ENCODE measurements at regions not wholly inside any gene's neighbourhood (a gene's known extent, or its start where the extent isn't known, plus 50 kb on each side); places are given as distances from the start of the nearest gene placed in this dataset.

DNA sequence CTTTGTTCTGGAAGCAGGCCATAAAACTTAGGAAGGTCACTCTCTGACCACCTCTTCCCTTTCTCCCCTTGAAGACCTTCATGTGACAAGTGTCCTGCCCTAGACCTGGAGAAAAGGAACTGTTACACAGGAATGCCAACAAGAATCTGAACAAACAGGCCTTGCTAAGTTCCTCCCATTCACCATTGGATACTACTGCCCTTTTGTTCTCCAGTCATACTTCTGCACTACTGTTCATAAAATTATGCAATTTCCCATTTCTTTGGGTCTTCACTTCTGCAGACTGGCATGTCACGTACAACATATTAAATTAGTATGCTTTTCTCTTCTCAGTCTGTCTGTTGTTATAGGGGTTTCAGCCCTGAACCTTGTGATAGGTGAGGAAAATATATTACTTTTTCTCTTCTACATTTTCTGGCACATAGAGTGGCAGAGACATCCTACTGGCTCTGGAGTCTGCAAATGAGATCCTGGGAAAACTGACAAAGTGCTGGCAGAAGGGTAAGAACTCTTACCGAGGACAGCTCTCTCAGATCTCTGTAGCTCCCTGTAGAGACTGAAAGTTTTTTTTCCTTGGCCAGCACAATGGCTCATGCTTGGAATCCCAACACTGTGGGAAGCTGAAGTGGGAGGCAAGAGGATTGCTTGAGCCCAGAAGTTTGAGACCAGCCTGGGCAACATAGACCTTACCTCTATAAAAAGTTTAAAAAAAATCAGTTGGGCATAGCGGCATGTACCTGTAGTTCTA is 87.6 kb upstream of the SPRY2 start:
- no peak overlapping the region for H3K27ac ChIP-seq
- DNase-seq = no peak
- H3K9me3 ChIP-seq = peaks cover 0 to 10% (median 0%) of the 10 kb centered on the region in 4 donors
- H3K36me3 ChIP-seq = no peaks in the 10 kb centered on the region
- WGBS, 2 donors = 69 to 77% methylated on average over 3 of the region's 3 CpGs
- TF ChIP-seq POLR2A (IDR thresholded peaks at IDR 0.05) = no peak
- TF ChIP-seq, protein P1, sequence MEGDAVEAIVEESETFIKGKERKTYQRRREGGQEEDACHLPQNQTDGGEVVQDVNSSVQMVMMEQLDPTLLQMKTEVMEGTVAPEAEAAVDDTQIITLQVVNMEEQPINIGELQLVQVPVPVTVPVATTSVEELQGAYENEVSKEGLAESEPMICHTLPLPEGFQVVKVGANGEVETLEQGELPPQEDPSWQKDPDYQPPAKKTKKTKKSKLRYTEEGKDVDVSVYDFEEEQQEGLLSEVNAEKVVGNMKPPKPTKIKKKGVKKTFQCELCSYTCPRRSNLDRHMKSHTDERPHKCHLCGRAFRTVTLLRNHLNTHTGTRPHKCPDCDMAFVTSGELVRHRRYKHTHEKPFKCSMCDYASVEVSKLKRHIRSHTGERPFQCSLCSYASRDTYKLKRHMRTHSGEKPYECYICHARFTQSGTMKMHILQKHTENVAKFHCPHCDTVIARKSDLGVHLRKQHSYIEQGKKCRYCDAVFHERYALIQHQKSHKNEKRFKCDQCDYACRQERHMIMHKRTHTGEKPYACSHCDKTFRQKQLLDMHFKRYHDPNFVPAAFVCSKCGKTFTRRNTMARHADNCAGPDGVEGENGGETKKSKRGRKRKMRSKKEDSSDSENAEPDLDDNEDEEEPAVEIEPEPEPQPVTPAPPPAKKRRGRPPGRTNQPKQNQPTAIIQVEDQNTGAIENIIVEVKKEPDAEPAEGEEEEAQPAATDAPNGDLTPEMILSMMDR (IDR thresholded peaks at IDR 0.05) = no peak
- no peak for TF ChIP-seq POLR2AphosphoS5 (IDR thresholded peaks at IDR 0.05)
- no peak for TF ChIP-seq EP300 (IDR thresholded peaks at IDR 0.05)
- no peak for ATAC-seq (ENCODE audit: low FRiP score in 2 of 2)
- no peak overlapping the region for H3K4me3 ChIP-seq
- H3K4me1 ChIP-seq = no peaks in the 10 kb centered on the region
- H3K27me3 ChIP-seq = no peaks in the 10 kb centered on the region

GRCh38 chr13:80419416-80419815 is 78.5 kb upstream of the SPRY2 start:
- Histone ChIP-seq H3K4me1 (no peaks in the 10 kb centered on the region), H3K9me3 (peaks cover 0 to 10% (median 0%) of the 10 kb centered on the region in 4 donors), H3K4me3 (no peak overlapping the region), H3K27ac (no peak overlapping the region), H3K27me3 (no peaks in the 10 kb centered on the region), H3K36me3 (no peaks in the 10 kb centered on the region)
- DNase-seq (no peak), ATAC-seq (ENCODE audit: low FRiP score in 2 of 2) (no peak)
- TF ChIP-seq EP300 (IDR thresholded peaks at IDR 0.05) = no peak
- TF ChIP-seq, protein P1 (IDR thresholded peaks at IDR 0.05) = no peak
- no peak for TF ChIP-seq POLR2A (IDR thresholded peaks at IDR 0.05)
- no peak for TF ChIP-seq POLR2AphosphoS5 (IDR thresholded peaks at IDR 0.05)
- 58 to 77% methylated on average over 2 of the region's 2 CpGs for WGBS, 2 donors

- Histone ChIP-seq H3K4me1 (no peaks in the 10 kb centered on the region), H3K27me3 (no peaks in the 10 kb centered on the region), H3K36me3 (no peaks in the 10 kb centered on the region), H3K9me3 (no peaks in the 10 kb centered on the region), H3K27ac (no peak overlapping the region), H3K4me3 (no peak overlapping the region)
- no peak for DNase-seq
- ATAC-seq (ENCODE audit: low FRiP score in 2 of 2) = no peak
- TF ChIP-seq EP300 (IDR thresholded peaks at IDR 0.05) (no peak), POLR2AphosphoS5 (IDR thresholded peaks at IDR 0.05) (no peak), POLR2A (IDR thresholded peaks at IDR 0.05) (no peak)
- TF ChIP-seq, protein P1 (IDR thresholded peaks at IDR 0.05) = no peak
These were observed 72.7 kb upstream of the SPRY2 start for GRCh38 chr13:80413611-80414010.

DNA sequence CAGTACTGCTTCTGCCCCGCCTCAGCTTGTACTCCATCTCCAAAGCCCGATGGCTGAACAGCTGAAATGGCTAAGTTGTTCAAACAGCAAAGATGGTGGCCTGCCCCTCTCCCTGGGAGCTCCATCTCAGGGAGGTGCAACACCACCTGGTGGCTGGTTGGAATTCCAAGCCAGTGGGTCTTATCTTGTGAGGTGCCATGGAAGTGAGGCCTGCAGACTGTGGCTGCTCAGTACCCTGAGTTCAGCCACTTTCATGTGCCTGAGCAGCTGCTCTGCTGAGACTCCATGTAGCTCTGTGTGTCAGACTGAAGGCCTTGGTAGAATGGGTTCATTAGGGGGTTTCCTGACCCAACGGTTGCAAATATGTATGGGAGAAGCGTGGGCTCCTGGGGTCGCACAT is 67.3 kb upstream of the SPRY2 start:
- Histone ChIP-seq H3K27ac (no peak overlapping the region), H3K4me3 (no peak overlapping the region), H3K4me1 (no peaks in the 10 kb centered on the region), H3K36me3 (no peaks in the 10 kb centered on the region), H3K9me3 (peaks cover 0 to 6% (median 3%) of the 10 kb centered on the region in 4 donors), H3K27me3 (no peaks in the 10 kb centered on the region)
- no peak for DNase-seq
- no peak for ATAC-seq (ENCODE audit: low FRiP score in 2 of 2)
- TF ChIP-seq EP300 (IDR thresholded peaks at IDR 0.05) (no peak), POLR2AphosphoS5 (IDR thresholded peaks at IDR 0.05) (no peak), POLR2A (IDR thresholded peaks at IDR 0.05) (no peak)
- TF ChIP-seq, protein P1 (IDR thresholded peaks at IDR 0.05) = no peak
- WGBS, 2 donors = 92 to 94% methylated on average over 2 to 5 of the region's 5 CpGs

Measured in upper lobe of left lung (tissue), 6 donors.